HG02943 (cell line): ENCODE measurements at regions not wholly inside any gene's neighbourhood (a gene's known extent, or its start where the extent isn't known, plus 50 kb on each side); places are given as distances from the start of the nearest gene placed in this dataset.

Experiments used
- ATAC-seq: cut with Tn5 transposase; IDR thresholded peaks from one replicate; pipeline ENCODE4 v1.9.1; 2021; ENCODE audit warnings: mild to moderate bottlenecking, low read depth, moderate library complexity; ENCODE audit not compliant: unreplicated experiment

DNA sequence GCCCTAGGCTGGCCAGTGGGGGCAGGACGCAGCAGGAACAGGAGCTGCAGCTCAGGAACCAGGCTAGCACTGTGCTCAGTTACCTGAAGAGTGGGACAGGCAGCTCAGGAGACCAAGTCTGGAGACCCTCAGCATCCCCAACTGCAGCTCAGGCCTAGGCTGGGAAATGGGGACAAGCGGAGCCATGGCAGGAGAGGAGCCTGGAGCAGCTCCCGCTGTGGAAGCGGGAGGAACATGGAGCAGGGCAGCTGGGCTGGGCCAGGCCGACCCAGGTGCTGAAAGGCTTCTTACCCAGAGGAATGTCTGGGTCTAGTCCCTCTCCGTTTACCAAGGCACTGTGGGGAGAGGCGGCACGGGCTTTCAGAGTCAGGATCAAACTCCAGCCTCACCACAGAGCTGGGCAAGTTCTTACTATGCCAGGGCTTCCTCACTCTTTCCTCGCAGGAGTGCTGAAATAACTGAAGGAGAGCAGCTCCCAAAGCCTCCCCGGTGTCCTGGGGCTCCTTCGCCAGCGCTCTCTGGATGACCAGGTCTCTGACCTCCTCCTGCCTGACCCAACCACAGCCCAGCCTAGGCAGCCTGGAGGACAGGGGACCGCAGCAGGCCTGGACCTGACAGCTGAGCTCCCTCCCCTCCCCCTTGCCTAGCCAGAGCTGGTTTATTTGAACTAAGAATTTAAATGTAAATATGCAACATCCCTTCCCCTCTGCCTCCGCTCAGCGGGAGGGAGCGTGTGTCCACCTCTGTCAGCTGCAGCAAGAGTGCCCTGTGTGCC is 247.8 kb upstream of the SIX2 start:
- ATAC-seq = no peak

GRCh38 chr2:45256173-45256866 is 247.1 kb upstream of the SIX2 start:
- no peak for ATAC-seq

DNA sequence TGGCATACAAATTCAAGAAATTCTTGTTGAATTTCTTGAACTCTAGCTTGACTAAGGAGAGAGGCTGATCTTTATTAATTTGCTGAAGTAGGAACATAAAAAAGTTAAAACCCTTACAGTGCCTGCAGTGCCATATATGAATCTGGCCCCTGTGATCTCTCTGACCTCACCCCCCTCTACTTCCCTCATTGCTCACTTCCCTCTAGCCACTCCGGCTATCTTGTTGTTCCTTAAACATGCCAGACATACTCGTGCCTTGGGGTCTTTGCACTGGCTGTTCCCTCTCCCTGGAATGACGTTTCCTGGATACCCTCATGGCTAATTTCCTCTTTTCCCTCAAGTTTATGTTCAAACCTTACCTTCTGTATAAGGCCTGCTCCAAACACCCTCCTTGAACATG is 246.3 kb upstream of the SIX2 start:
- ATAC-seq = no peak

DNA sequence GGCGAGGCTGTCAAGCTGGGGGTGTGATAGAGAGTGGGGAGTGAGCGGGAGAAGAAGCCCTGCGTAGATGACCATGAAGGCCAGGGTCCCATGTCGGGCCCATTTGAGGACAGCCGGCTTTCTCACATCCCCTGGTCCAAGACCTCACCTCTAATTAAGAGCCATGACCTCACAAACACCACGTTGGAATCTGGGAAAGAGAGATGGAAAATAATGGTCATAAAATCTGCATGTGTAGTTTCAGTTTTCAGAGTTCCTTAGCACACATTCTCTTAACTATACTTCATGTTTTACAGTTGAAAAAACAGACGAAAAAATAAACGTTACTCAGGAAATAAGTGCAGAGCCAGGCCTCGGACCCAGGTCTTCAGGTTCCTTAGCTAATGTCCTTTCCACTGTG is 244.8 kb upstream of the SIX2 start:
- ATAC-seq = no peak

DNA sequence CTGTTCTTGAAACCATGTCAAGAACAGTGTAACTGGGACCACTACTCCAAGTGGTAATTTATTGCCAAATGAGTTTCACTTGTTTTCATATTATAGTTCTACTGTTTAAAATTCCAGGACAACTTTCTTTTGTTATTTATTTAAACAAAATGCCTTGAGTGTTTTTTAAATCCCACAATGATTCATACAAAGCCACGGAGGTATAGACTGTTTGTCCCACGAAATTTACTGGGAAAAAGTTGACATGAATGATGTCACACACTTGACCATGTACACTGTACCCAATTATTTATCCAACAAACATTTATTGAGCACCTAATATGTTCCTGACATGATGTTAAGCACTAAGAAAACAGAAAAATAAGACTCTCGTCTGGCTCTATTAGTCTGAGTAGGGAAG is 243.9 kb upstream of the SIX2 start:
- ATAC-seq = no peak

DNA sequence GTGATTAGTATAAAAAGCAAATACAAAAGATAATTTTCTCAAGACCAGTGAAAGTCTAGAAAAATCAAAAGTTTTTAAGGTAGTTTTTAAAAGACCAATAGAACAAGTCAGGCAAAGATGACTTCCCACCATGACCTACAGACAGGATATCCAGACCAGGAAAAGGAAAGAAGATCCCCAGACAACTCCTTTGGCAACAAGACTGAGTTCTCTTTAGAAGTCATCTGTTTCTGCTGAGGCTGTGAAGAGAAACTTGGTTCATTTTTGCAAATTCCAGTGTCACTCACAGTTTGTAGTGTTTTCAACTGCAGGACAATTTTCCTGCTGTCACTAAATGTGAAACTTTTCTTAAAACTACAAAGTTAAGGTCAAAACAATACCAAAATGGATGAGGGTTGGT is 240.9 kb upstream of the SIX2 start:
- ATAC-seq = no peak

- ATAC-seq = no peak
These were observed 239.0 kb upstream of the SIX2 start for GRCh38 chr2:45248214-45248613.

- no peak for ATAC-seq
These were observed 235.7 kb upstream of the SIX2 start for GRCh38 chr2:45244928-45245327.

GRCh38 chr2:45242161-45242741 is 233.0 kb upstream of the SIX2 start:
- ATAC-seq = no peak

- no peak for ATAC-seq
These were observed 231.9 kb upstream of the SIX2 start for GRCh38 chr2:45241061-45241561.

DNA sequence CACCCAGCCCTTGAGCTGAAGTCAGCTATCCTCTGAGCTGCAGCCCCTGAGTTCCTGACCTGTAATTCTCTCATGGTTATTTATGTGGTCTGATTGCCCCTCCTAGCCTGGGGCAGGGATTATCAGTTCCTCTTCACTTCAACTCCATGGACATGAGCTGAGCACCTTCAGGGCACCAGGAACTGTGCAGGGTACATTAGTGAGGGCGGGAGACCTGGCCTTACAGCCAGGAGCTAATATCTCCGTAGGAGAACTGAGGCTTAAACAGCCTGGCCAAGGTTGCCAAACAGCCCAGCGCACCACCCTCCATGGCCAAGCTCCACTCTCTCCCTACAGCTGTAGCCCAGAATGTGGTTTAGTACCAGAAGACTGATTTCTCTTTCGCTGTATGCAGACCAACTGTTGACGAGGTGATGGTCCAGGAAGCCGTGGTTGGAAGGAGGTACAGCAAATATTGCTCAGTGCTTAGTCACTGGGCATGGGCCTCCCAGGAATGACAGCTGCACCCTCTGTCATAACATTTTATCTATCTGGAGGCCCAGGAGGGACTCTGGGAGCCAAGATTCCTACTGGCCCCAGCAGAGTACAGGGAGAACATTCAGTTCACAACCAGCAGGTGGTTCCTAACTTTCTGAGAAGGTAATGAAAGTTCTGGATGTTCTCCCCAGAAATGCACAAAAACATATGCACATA is 228.7 kb upstream of the SIX2 start:
- no peak for ATAC-seq

- no peak for ATAC-seq
These were observed 227.9 kb upstream of the SIX2 start for GRCh38 chr2:45237128-45237527.

DNA sequence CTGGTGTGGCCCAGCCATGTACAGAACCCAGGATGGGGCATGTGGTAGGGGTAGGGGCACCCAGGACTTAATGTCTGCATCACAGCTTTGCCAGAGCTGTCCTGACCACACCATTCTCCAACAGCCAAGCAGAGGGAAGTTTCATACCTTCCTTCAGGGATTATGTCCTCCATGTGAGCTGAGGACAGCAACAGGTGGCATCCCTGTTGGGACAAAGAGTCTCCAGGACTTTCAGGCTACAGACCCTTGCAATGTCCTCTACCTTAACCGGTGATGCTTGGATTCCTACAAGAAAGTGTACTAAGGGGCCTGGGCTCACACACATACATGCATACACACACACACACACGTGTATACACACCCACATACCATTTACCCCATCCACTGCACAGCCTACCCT is 227.0 kb upstream of the SIX2 start:
- ATAC-seq = no peak

DNA sequence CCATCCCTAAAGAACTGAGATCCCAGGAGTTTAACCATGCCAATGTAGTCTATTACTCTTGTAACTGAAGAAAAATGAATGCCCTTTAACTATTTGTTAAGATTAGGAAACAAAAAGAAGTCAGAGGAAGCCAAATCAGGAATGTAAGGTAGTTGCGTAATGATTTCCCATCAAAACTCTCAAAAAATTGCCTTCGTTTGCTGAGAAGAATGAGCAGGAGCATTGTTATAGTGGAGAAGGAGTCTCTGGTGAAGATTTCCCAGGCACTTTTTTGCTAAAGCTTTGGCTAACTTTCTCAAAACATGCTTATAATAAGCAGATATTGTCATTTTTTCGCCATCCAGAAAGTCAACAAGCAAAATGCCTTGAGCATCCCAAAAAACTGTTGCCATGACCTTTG is 224.0 kb upstream of the SIX2 start:
- ATAC-seq = no peak

DNA sequence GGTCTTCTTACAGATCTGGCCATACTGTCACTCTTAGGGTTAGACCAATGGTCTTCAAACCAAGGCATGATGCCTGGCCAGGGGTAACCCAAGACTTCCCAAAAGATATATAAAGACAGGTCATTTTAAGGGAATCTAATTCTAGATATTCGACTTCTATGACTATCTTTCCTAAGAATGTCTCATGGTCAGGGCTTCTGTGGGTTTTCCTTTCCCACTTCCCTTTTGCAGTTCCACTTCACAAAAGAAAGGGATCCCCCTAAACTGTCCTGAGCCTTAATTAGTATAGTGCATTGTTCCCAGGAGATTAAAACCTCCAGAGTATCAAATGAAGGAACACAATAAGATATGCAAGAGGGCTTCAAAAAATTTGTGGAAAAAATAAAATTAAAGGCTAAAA is 223.6 kb upstream of the SIX2 start:
- no peak for ATAC-seq

GRCh38 chr2:45229411-45229810 is 220.2 kb upstream of the SIX2 start:
- ATAC-seq = no peak

GRCh38 chr2:45227347-45227746 is 218.1 kb upstream of the SIX2 start:
- no peak for ATAC-seq

DNA sequence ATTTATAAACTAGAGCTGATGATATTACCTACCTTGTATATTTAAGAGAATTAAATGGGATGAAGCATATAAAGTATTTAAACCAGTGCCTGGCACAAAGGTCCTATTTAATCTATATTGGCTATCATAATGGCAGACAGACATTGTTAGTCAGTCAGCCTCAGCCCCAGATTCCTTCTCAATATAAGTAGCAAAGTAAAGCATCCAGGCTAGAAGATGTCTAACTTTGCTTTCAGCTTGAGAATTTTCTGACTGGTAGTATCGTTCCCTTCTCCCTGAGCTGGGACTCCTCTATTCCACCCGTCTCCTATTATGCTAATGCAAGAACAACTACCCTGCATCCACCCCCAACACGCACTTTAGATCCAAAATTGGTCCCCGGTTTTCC is 215.7 kb upstream of the SIX2 start:
- ATAC-seq = no peak

GRCh38 chr2:45224321-45224992 is 215.2 kb upstream of the SIX2 start:
- ATAC-seq = no peak

- no peak for ATAC-seq
These were observed 214.3 kb upstream of the SIX2 start for GRCh38 chr2:45223531-45223930.

DNA sequence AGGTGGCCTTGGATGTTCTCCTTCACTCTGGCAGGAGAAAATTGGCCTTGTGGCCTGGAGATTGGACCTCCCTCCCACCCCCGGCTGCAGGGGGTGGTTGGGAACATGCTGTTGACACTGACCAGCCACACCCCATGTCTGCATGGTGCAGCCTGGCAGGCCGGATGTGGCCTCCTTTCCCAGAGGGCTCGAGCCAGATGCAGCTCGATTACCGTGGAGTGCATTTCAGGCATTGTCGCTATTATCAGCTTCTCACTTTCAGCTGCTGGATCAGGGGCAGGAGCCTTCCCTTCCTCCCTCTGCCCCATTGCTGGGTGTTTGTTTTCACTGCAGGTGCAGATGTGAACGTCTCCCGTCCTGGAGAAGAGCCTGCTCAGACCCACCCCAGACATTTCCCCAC is 211.0 kb upstream of the SIX2 start:
- no peak for ATAC-seq
